ENCODE measurements at regions not wholly inside any gene's neighbourhood (a gene's known extent, or its start where the extent isn't known, plus 50 kb on each side); places are given as distances from the start of the nearest gene placed in this dataset.

- WGBS, 2 experiments (ENCODE audit: extremely low coverage in 2 of 2, insufficient read length in 1 of 2), result 83% methylated on average over 2 of the region's 8 CpGs; no CpG with 5 or more reads in 1 of the 2 experiments
- Histone ChIP-seq H3K4me3 (ENCODE audit: insufficient read depth, low read depth, low read length) (no peak overlapping the region), H4K5ac (ENCODE audit: low read depth, low read length) (no peak overlapping the region), H4K8ac (ENCODE audit: low read depth in 2 of 2, low read length in 2 of 2) (no peak overlapping the region), H2AK9ac (replicated peaks; ENCODE audit: low read depth, low read length, poor library complexity) (no peak overlapping the region), H4K91ac (ENCODE audit: insufficient read depth, low read depth, low read length) (no peak overlapping the region), H2AFZ (replicated peaks; ENCODE audit: low read length, poor library complexity) (no peak overlapping the region), H3K4ac (ENCODE audit: low read depth, low read length) (no peak overlapping the region), H2BK120ac (ENCODE audit: low read depth, low read length) (no peak overlapping the region), H3K4me2 (ENCODE audit: low read depth, low read length) (no peak overlapping the region), H2BK15ac (ENCODE audit: low read depth, low read length) (no peak overlapping the region), H3K27me3 (ENCODE audit: control insufficient read depth, insufficient read depth, low read length) (no peaks in the 10 kb centered on the region), H3K27ac (ENCODE audit: insufficient read depth, low read length) (no peak overlapping the region), H3K14ac (replicated peaks; ENCODE audit: low read depth, low read length) (no peak overlapping the region), H3K9ac (ENCODE audit: low read depth, low read length) (no peak overlapping the region), H3K79me1 (ENCODE audit: low read depth in 1 of 2, low read length in 2 of 2) (no peaks in the 10 kb centered on the region), H3K56ac (ENCODE audit: extremely low read depth, insufficient read depth, low read length) (no peak overlapping the region), H3K9me1 (ENCODE audit: insufficient read depth, low read length) (no peaks in the 10 kb centered on the region), H2AK5ac (ENCODE audit: low read depth, low read length) (no peak overlapping the region), H3K4me1 (ENCODE audit: control insufficient read depth, insufficient read depth, low read length) (no peaks in the 10 kb centered on the region), H3K36me3 (ENCODE audit: control insufficient read depth, insufficient read depth, low read length) (no peaks in the 10 kb centered on the region), H2BK5ac (ENCODE audit: low read depth, low read length, poor library complexity, severe bottlenecking) (no peak overlapping the region), H3K9me3 (ENCODE audit: control insufficient read depth, insufficient read depth, low read length) (no peaks in the 10 kb centered on the region), H3K18ac (ENCODE audit: low read depth, low read length) (no peak overlapping the region), H2BK20ac (ENCODE audit: low read depth, low read length) (no peak overlapping the region), H4K20me1 (ENCODE audit: insufficient read depth, low read length) (no peaks in the 10 kb centered on the region), H3K23ac (ENCODE audit: low read depth, low read length) (no peak overlapping the region)
- dilution Hi-C loops (cut with HindIII; ENCODE audit: low sequenced_read_pairs, unreplicated experiment) (no loop called here), intact Hi-C loops (cut with micrococcal nuclease) (loop anchor here (2.0 kb wide), 1 partner anchor 61 kb away; no protein-coding TSS in a partner anchor), in situ Hi-C loops (cut with MboI; ENCODE audit: low sequenced_read_pairs) (no loop called here)
- ATAC-seq (ENCODE audit: low read depth), result no peak
- no peak for DNase-seq
- no peak for TF ChIP-seq USF2 (IDR thresholded peaks at IDR 0.05; ENCODE audit: low read depth, low read length)
- TF ChIP-seq MXI1 (IDR thresholded peaks at IDR 0.05; ENCODE audit: borderline replicate concordance, low read depth, low read length), result no peak
- no peak for TF ChIP-seq SMC3 (IDR thresholded peaks at IDR 0.05; ENCODE audit: low read depth, low read length)
- no peak for TF ChIP-seq MAFK (IDR thresholded peaks at IDR 0.05; ENCODE audit: low read depth, low read length)
- TF ChIP-seq POLR2A (IDR thresholded peaks at IDR 0.05; ENCODE audit: low read depth, low read length), result no peak
- TF ChIP-seq CTCF (conservative IDR thresholded peaks at IDR 0.05; ENCODE audit: low read depth, low read length), result no peak
- no peak for TF ChIP-seq FOS (IDR thresholded peaks at IDR 0.05; ENCODE audit: low read depth, low read length)
- TF ChIP-seq RCOR1 (IDR thresholded peaks at IDR 0.05; ENCODE audit: insufficient replicate concordance, low read length), result no peak
- TF ChIP-seq MAZ (IDR thresholded peaks at IDR 0.05; ENCODE audit: borderline replicate concordance, low read depth, low read length), result no peak
- TF ChIP-seq CHD1 (IDR thresholded peaks at IDR 0.05; ENCODE audit: low read depth, low read length), result no peak
- ChIA-PET POLR2A (ENCODE audit: unreplicated experiment) (interaction anchor here (0.7 kb wide), 1 partner anchor 228 kb away, joined by 3 read pairs; no protein-coding TSS in a partner anchor), CTCF (no interaction called here)
- BruUV-seq (replicated peaks), result no TSS peak
Observed at GRCh38 chr6:155975506-155975905, 519.9 kb upstream of the NOX3 start.
